Fibroblast of skin of back (primary cell): ENCODE measurements at regions not wholly inside any gene's neighbourhood (a gene's known extent, or its start where the extent isn't known, plus 50 kb on each side); places are given as distances from the start of the nearest gene placed in this dataset.

Source experiments
- DNase-seq: peaks from one replicate; pipeline ENCODE4 v3.0.0-alpha.2; 2013

GRCh38 chr14:35222872-35223466 lies 69.2 kb upstream of the PSMA6 start:
- no peak for DNase-seq

GRCh38 chr14:35223927-35224326 lies 68.3 kb upstream of the PSMA6 start:
- DNase-seq: no peak

- no peak for DNase-seq
These were observed 67.6 kb upstream of the PSMA6 start for GRCh38 chr14:35224615-35225014.

GRCh38 chr14:35229084-35229791 lies 62.9 kb upstream of the PSMA6 start:
- peak; percentile 18 for DNase-seq

GRCh38 chr14:35229792-35230089 lies 62.4 kb upstream of the PSMA6 start:
- no peak for DNase-seq

GRCh38 chr14:35231207-35231760 lies 60.9 kb upstream of the PSMA6 start:
- no peak for DNase-seq

GRCh38 chr14:35234012-35234805 lies 58.0 kb upstream of the PSMA6 start:
- DNase-seq: no peak

GRCh38 chr14:35235840-35236239 lies 56.3 kb upstream of the PSMA6 start:
- no peak for DNase-seq

GRCh38 chr14:35236806-35237205 lies 55.4 kb upstream of the PSMA6 start:
- DNase-seq: no peak

GRCh38 chr14:35240231-35240630 lies 52.0 kb upstream of the PSMA6 start:
- no peak for DNase-seq
